Activated B cell treated with CpG ODN at 0.5 μM for 24 hours (primary cell): ENCODE measurements at regions not wholly inside any gene's neighbourhood (a gene's known extent, or its start where the extent isn't known, plus 50 kb on each side); places are given as distances from the start of the nearest gene placed in this dataset.

Experiments used
- ATAC-seq: fragments of 200-7000 bp; cut with Tn5 transposase; one replicate; pipeline ENCODE4 v1.10.0; 2021; ENCODE audit warnings: low read depth, mild to moderate bottlenecking, moderate library complexity
- CTCF ChIA-PET: fragments of 350-600 bp; sonication (Branson Sonifier 250); formaldehyde crosslinking; loops from one replicate; lab custom pipeline; 2021; ENCODE audit warnings: antibody characterized with exemption; lab: Charles Lee
- POLR2A ChIA-PET: fragments of 350-600 bp; sonication (Branson Sonifier 250); formaldehyde crosslinking; loops from one replicate; lab custom pipeline; 2021; ENCODE audit warnings: antibody characterized with exemption; lab: Charles Lee
- DNase-seq: peaks from one replicate; pipeline ENCODE4 v3.0.0; 2022
- H3K27ac Mint-ChIP-seq: one replicate; pipeline ENCODE4 v1.8.0; 2020; ENCODE audit warnings: mixed read lengths
- H3K27me3 Mint-ChIP-seq: one replicate; pipeline ENCODE4 v1.8.0; 2021; ENCODE audit warnings: mixed read lengths
- H3K36me3 Mint-ChIP-seq: one replicate; pipeline ENCODE4 v1.8.0; 2021; ENCODE audit warnings: low read depth, mixed read lengths
- H3K4me1 Mint-ChIP-seq: one replicate; pipeline ENCODE4 v1.8.0; 2021; ENCODE audit warnings: mixed read lengths
- H3K4me3 Mint-ChIP-seq: one replicate; pipeline ENCODE4 v1.8.0; 2020; ENCODE audit warnings: mild to moderate bottlenecking, mixed read lengths
- H3K9me3 Mint-ChIP-seq: one replicate; pipeline ENCODE4 v1.8.0; 2020; ENCODE audit warnings: mixed read lengths
- CTCF ChIP-seq: fragments of 200-600 bp; IDR thresholded peaks from one replicate; pipeline ENCODE4 v1.8.0; 2022; ENCODE audit warnings: antibody characterized with exemption, mild to moderate bottlenecking
- intact Hi-C: fragments of 100-400 bp; cut with micrococcal nuclease; formaldehyde crosslinking; loops from one replicate; pipeline ENCODE4 v1.15.1; 2024

- H3K4me3 Mint-ChIP-seq: no peak overlapping the region
- ChIA-PET CTCF (no interaction called here), POLR2A (no interaction called here)
- no peaks in the 10 kb centered on the region for H3K27me3 Mint-ChIP-seq
- H3K36me3 Mint-ChIP-seq: no peaks in the 10 kb centered on the region
- peaks cover 4% of the 10 kb centered on the region for H3K4me1 Mint-ChIP-seq
- ATAC-seq: no peak
- no peak for DNase-seq
- intact Hi-C loops: no loop called here
- peaks cover 8% of the 10 kb centered on the region for H3K9me3 Mint-ChIP-seq
- H3K27ac Mint-ChIP-seq: no peak overlapping the region
- no peak for TF ChIP-seq CTCF
These were observed 243.2 kb downstream of the ELAVL2 start for GRCh38 chr9:23582836-23583235.

DNA sequence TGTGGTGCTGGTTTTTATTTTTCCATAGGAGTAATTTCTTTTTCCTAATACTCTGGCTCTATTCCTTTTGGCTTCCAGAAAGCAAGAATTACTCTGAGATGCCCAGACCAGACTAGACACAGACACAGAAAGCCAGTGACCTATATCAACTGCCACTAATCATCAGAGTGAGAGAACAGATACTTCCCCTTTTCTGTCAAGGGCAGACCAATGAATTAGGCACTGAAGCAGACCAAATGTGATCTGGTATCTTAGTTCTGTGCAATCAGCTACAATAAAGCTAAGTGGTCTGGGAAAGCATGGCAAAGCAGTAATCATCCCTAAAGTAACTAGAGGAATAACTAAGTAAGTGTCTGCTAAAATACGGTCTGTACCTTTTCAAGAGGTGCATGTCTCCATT, 239.1 kb downstream of the ELAVL2 start:
- peaks cover 5% of the 10 kb centered on the region for H3K4me1 Mint-ChIP-seq
- no peak for TF ChIP-seq CTCF
- peak; percentile 31 for ATAC-seq
- CTCF ChIA-PET: no interaction called here
- no peak for DNase-seq
- H3K36me3 Mint-ChIP-seq: no peaks in the 10 kb centered on the region
- POLR2A ChIA-PET: no interaction called here
- intact Hi-C loops: no loop called here
- H3K27ac Mint-ChIP-seq: no peak overlapping the region
- peaks cover 2% of the 10 kb centered on the region for H3K9me3 Mint-ChIP-seq
- H3K27me3 Mint-ChIP-seq: no peaks in the 10 kb centered on the region
- H3K4me3 Mint-ChIP-seq: no peak overlapping the region

DNA sequence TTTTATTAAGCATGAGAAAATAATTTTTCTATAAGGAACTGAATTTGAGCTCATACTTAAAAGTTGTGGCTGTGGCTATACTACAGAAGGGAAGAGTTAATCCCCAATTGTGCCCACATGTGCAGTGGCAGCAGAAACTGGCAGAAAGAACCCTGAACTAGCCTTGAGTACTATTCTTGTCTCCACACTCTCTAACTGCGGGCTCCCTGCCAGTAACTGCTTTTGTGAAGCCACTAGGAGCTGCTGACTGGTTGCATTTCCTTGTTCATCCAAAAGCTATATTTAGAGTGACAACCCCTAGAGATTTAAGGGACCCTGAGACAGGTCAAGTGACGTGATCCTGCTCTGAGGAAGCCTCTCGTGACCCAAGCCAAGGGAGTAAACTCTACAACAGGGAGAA, 238.6 kb downstream of the ELAVL2 start:
- CTCF ChIA-PET: no interaction called here
- Mint-ChIP-seq H3K9me3 (peaks cover under 1% of the 10 kb centered on the region), H3K36me3 (no peaks in the 10 kb centered on the region), H3K4me3 (no peak overlapping the region), H3K27me3 (no peaks in the 10 kb centered on the region), H3K27ac (no peak overlapping the region), H3K4me1 (peaks cover 5% of the 10 kb centered on the region)
- POLR2A ChIA-PET: no interaction called here
- no peak for ATAC-seq
- intact Hi-C loops: no loop called here
- no peak for DNase-seq
- TF ChIP-seq CTCF: no peak

- intact Hi-C loops: no loop called here
- H3K4me1 Mint-ChIP-seq: peaks cover 5% of the 10 kb centered on the region
- CTCF ChIA-PET: no interaction called here
- H3K4me3 Mint-ChIP-seq: no peak overlapping the region
- no peaks in the 10 kb centered on the region for H3K36me3 Mint-ChIP-seq
- no peak overlapping the region for H3K27ac Mint-ChIP-seq
- POLR2A ChIA-PET: no interaction called here
- H3K9me3 Mint-ChIP-seq: no peaks in the 10 kb centered on the region
- H3K27me3 Mint-ChIP-seq: no peaks in the 10 kb centered on the region
- DNase-seq: no peak
- no peak for ATAC-seq
- TF ChIP-seq CTCF: no peak
These were observed 238.1 kb downstream of the ELAVL2 start for GRCh38 chr9:23587903-23588302.

GRCh38 chr9:23590276-23591000, 235.6 kb downstream of the ELAVL2 start:
- Mint-ChIP-seq H3K36me3 (no peaks in the 10 kb centered on the region), H3K4me1 (peaks cover 5% of the 10 kb centered on the region), H3K27ac (no peak overlapping the region), H3K27me3 (no peaks in the 10 kb centered on the region), H3K9me3 (no peaks in the 10 kb centered on the region), H3K4me3 (no peak overlapping the region)
- intact Hi-C loops: no loop called here
- TF ChIP-seq CTCF: no peak
- ATAC-seq: no peak
- ChIA-PET CTCF (no interaction called here), POLR2A (no interaction called here)
- no peak for DNase-seq
